HEK293 (cell line): ENCODE measurements at regions not wholly inside any gene's neighbourhood (a gene's known extent, or its start where the extent isn't known, plus 50 kb on each side); places are given as distances from the start of the nearest gene placed in this dataset.

Experiments used
- CTCF ChIA-PET: fragments of 350-600 bp; formaldehyde crosslinking; extraction: SDS; loops from one replicate; lab custom pipeline; 2021; ENCODE audit warnings: antibody characterized with exemption; lab: Yijun Ruan, JAX
- POLR2A ChIA-PET: fragments of 300-600 bp; formaldehyde crosslinking; extraction: SDS; loops from one replicate; lab custom pipeline; 2020; ENCODE audit warnings: antibody characterized with exemption, inconsistent platforms; lab: Yijun Ruan, JAX
- H3K27ac ChIP-seq: fragments of 200-500 bp; sonication (Bioruptor generic); 2 replicates; pipeline ENCODE4 v1.5.1; 2014; ENCODE audit warnings: low read depth, low read length, control low read depth, inconsistent platforms; ENCODE audit errors: extremely low read depth
- H3K36me3 ChIP-seq, 2 experiments: fragments of 200-500 bp in 1 of 2; sonication (Bioruptor generic) in 1 of 2; 1 replicate in 1 of 2; 2 replicates in 1 of 2; pipeline ENCODE4 v1.5.1; 2014 to 2017; ENCODE audit warnings: inconsistent platforms in 2 of 2, low read length in 2 of 2; ENCODE audit not compliant: control insufficient read depth in 2 of 2, insufficient read depth in 1 of 2
- H3K4me1 ChIP-seq: fragments of 200-500 bp; sonication (Bioruptor generic); 2 replicates; pipeline ENCODE4 v1.5.1; 2014; ENCODE audit warnings: mild to moderate bottlenecking, low read length, inconsistent platforms; ENCODE audit not compliant: control insufficient read depth, insufficient read depth
- H3K4me3 ChIP-seq: 2 replicates; pipeline ENCODE4 v1.5.1; 2011; ENCODE audit warnings: low read depth, mild to moderate bottlenecking, control low read depth, low read length, moderate library complexity
- H3K9me3 ChIP-seq: fragments of 200-500 bp; sonication (Bioruptor generic); 2 replicates; pipeline ENCODE4 v1.5.1; 2014; ENCODE audit warnings: low read depth, low read length, inconsistent platforms; ENCODE audit not compliant: control insufficient read depth, insufficient read depth
- AEBP2 ChIP-seq: fragments of 450-650 bp; formaldehyde crosslinking; IDR thresholded peaks from 2 replicates; pipeline ENCODE4 v1.5.1; 2016; ENCODE audit warnings: missing biosample characterization, missing genetic modification characterization, borderline replicate concordance
- MEIS1 ChIP-seq: sonication (generic); formaldehyde crosslinking; IDR thresholded peaks from 2 replicates; pipeline ENCODE4 v1.8.1; 2022; ENCODE audit warnings: missing genetic modification reagents, mild to moderate bottlenecking, borderline replicate concordance
- PRDM10 ChIP-seq: fragments of 450-650 bp; formaldehyde crosslinking; IDR thresholded peaks from 2 replicates; pipeline ENCODE4 v1.5.1; 2016; ENCODE audit warnings: missing biosample characterization, missing genetic modification characterization
- PRDM4 ChIP-seq: fragments of 450-650 bp; formaldehyde crosslinking; IDR thresholded peaks from 2 replicates; pipeline ENCODE4 v1.5.1; 2017; ENCODE audit warnings: missing biosample characterization, missing genetic modification characterization
- SP7 ChIP-seq: fragments of 450-650 bp; formaldehyde crosslinking; IDR thresholded peaks from 2 replicates; pipeline ENCODE4 v1.5.1; 2016; ENCODE audit warnings: missing biosample characterization, missing genetic modification characterization
- TCF7L2 ChIP-seq: IDR thresholded peaks from 2 replicates; pipeline ENCODE4 v1.6.1; 2011; ENCODE audit warnings: low read depth, mild to moderate bottlenecking, inconsistent platforms, low read length, moderate library complexity, borderline replicate concordance
- TSHZ1 ChIP-seq: fragments of 450-650 bp; formaldehyde crosslinking; IDR thresholded peaks from 2 replicates; pipeline ENCODE4 v1.5.1; 2016; ENCODE audit warnings: missing biosample characterization, missing genetic modification characterization, borderline replicate concordance
- YY1 ChIP-seq: fragments of 450-650 bp; formaldehyde crosslinking; IDR thresholded peaks from 2 replicates; pipeline ENCODE4 v1.5.1; 2018; ENCODE audit warnings: missing biosample characterization, missing genetic modification characterization
- ZBTB26 ChIP-seq: fragments of 450-650 bp; formaldehyde crosslinking; optimal IDR thresholded peaks from 2 replicates; pipeline ENCODE3; 2016; ENCODE audit warnings: missing biosample characterization, mild to moderate bottlenecking, missing genetic modification characterization
- ZBTB48 ChIP-seq: fragments of 450-650 bp; formaldehyde crosslinking; IDR thresholded peaks from 2 replicates; pipeline ENCODE4 v1.5.1; 2016; ENCODE audit warnings: missing biosample characterization, missing genetic modification characterization
- ZNF302 ChIP-seq: fragments of 450-650 bp; formaldehyde crosslinking; IDR thresholded peaks from 2 replicates; pipeline ENCODE4 v1.5.1; 2016; ENCODE audit warnings: missing biosample characterization, missing genetic modification characterization, low read depth
- ZNF404 ChIP-seq: fragments of 450-650 bp; formaldehyde crosslinking; IDR thresholded peaks from 2 replicates; pipeline ENCODE4 v1.5.1; 2017; ENCODE audit warnings: missing biosample characterization, missing genetic modification characterization
- ZNF549 ChIP-seq: fragments of 450-650 bp; IDR thresholded peaks from 2 replicates; pipeline ENCODE4 v1.5.1; 2018; ENCODE audit warnings: missing biosample characterization, missing genetic modification characterization, mild to moderate bottlenecking, inconsistent platforms, moderate library complexity
- ZNF623 ChIP-seq: fragments of 450-650 bp; formaldehyde crosslinking; IDR thresholded peaks from 2 replicates; pipeline ENCODE4 v1.5.1; 2016; ENCODE audit warnings: missing biosample characterization, missing genetic modification characterization
- ZNF704 ChIP-seq: fragments of 450-650 bp; formaldehyde crosslinking; IDR thresholded peaks from 2 replicates; pipeline ENCODE4 v1.5.1; 2016; ENCODE audit warnings: missing biosample characterization, missing genetic modification characterization
- ZNF777 ChIP-seq: fragments of 450-650 bp; formaldehyde crosslinking; IDR thresholded peaks from 2 replicates; pipeline ENCODE4 v1.5.1; 2017; ENCODE audit warnings: missing biosample characterization, missing genetic modification characterization, borderline replicate concordance
- ZSCAN18 ChIP-seq: fragments of 450-650 bp; formaldehyde crosslinking; IDR thresholded peaks from 2 replicates; pipeline ENCODE4 v1.5.1; 2016; ENCODE audit warnings: missing biosample characterization, missing genetic modification characterization
- ZSCAN30 ChIP-seq: fragments of 450-650 bp; IDR thresholded peaks from 2 replicates; pipeline ENCODE4 v1.5.1; 2018; ENCODE audit warnings: missing biosample characterization, mild to moderate bottlenecking, missing genetic modification characterization, moderate library complexity

- TF ChIP-seq PRDM10 (tag by site-specific recombination) (no peak), AEBP2 (tag by site-specific recombination) (no peak), ZBTB48 (tag by site-specific recombination) (no peak), TCF7L2 (no peak), ZBTB26 (tag by site-specific recombination) (no peak), ZNF404 (no peak), TSHZ1 (tag by site-specific recombination) (no peak), PRDM4 (no peak)
- TF ChIP-seq, all 188 proteins: peak for 0
Measured at GRCh38 chr2:150034665-150035064, 447.1 kb upstream of the MMADHC start (continued).

GRCh38 chr2:150030436-150031190 is 443.0 kb upstream of the MMADHC start:
- Histone ChIP-seq H3K36me3 (no peaks in the 10 kb centered on the region), H3K27ac (no peak overlapping the region), H3K4me3 (no peak overlapping the region), H3K4me1 (no peaks in the 10 kb centered on the region), H3K9me3 (no peaks in the 10 kb centered on the region)
- ChIA-PET CTCF (no interaction called here), POLR2A (no interaction called here)
- TF ChIP-seq ZSCAN30 (tag by site-specific recombination) (no peak), ZBTB26 (tag by site-specific recombination) (no peak), ZSCAN18 (no peak), YY1 (no peak), SP7 (tag by site-specific recombination) (no peak), ZNF777 (no peak), ZNF704 (tag by site-specific recombination) (no peak), ZNF549 (tag by site-specific recombination) (no peak), MEIS1 (CRISPR knock-in tag) (no peak), ZNF302 (tag by site-specific recombination) (no peak), ZNF623 (tag by site-specific recombination) (no peak)
